ENCODE measurements at regions not wholly inside any gene's neighbourhood (a gene's known extent, or its start where the extent isn't known, plus 50 kb on each side); places are given as distances from the start of the nearest gene placed in this dataset.
A peak's percentile ranks its signal among the peaks of the same experiment; 100 is the strongest.

GRCh38 chr11:97814325-97814959, 1206.3 kb upstream of the CNTN5 start:
- DNase-seq: no peak

- DNase-seq: no peak
Measured at GRCh38 chr11:97815667-97816066, 1205.1 kb upstream of the CNTN5 start.

GRCh38 chr11:97832451-97832850, 1188.3 kb upstream of the CNTN5 start:
- DNase-seq: no peak

- DNase-seq: no peak
Measured at GRCh38 chr11:97833412-97833811, 1187.3 kb upstream of the CNTN5 start.

GRCh38 chr11:97844016-97844415, 1176.7 kb upstream of the CNTN5 start:
- no peak for DNase-seq

- no peak for DNase-seq
Measured at GRCh38 chr11:97847730-97848129, 1173.0 kb upstream of the CNTN5 start.

- no peak for DNase-seq
Measured at GRCh38 chr11:97850701-97851100, 1170.0 kb upstream of the CNTN5 start.

- no peak for DNase-seq
Measured at GRCh38 chr11:97854357-97854756, 1166.4 kb upstream of the CNTN5 start.

GRCh38 chr11:97854877-97855276, 1165.9 kb upstream of the CNTN5 start:
- DNase-seq: no peak

- DNase-seq: no peak
Measured at GRCh38 chr11:97856666-97857065, 1164.1 kb upstream of the CNTN5 start.

GRCh38 chr11:97860237-97860636, 1160.5 kb upstream of the CNTN5 start:
- DNase-seq: no peak

GRCh38 chr11:97862021-97862420, 1158.7 kb upstream of the CNTN5 start:
- DNase-seq: no peak

- DNase-seq: no peak
Measured at GRCh38 chr11:97865424-97866012, 1155.2 kb upstream of the CNTN5 start.

GRCh38 chr11:97871816-97872215, 1148.9 kb upstream of the CNTN5 start:
- DNase-seq: no peak

GRCh38 chr11:97880209-97880608, 1140.5 kb upstream of the CNTN5 start:
- no peak for DNase-seq

- DNase-seq: no peak
Measured at GRCh38 chr11:97883086-97883485, 1137.7 kb upstream of the CNTN5 start.

- no peak for DNase-seq
Measured at GRCh38 chr11:97888641-97889040, 1132.1 kb upstream of the CNTN5 start.

GRCh38 chr11:97890466-97890865, 1130.3 kb upstream of the CNTN5 start:
- peak; percentile 55 for DNase-seq

- no peak for DNase-seq
Measured at GRCh38 chr11:97893612-97894011, 1127.1 kb upstream of the CNTN5 start.

- DNase-seq: no peak
Measured at GRCh38 chr11:97894978-97895377, 1125.8 kb upstream of the CNTN5 start.

GRCh38 chr11:97895572-97895971, 1125.2 kb upstream of the CNTN5 start:
- DNase-seq: no peak

- DNase-seq: no peak
Measured at GRCh38 chr11:97902828-97903227, 1117.9 kb upstream of the CNTN5 start.

GRCh38 chr11:97905101-97905500, 1115.6 kb upstream of the CNTN5 start:
- DNase-seq: no peak

GRCh38 chr11:97905671-97906070, 1115.1 kb upstream of the CNTN5 start:
- DNase-seq: no peak

GRCh38 chr11:97908354-97908753, 1112.4 kb upstream of the CNTN5 start:
- DNase-seq: no peak

Data from midbrain (tissue), 1 donor.